ENCODE measurements at regions not wholly inside any gene's neighbourhood (a gene's known extent, or its start where the extent isn't known, plus 50 kb on each side); places are given as distances from the start of the nearest gene placed in this dataset.

DNA sequence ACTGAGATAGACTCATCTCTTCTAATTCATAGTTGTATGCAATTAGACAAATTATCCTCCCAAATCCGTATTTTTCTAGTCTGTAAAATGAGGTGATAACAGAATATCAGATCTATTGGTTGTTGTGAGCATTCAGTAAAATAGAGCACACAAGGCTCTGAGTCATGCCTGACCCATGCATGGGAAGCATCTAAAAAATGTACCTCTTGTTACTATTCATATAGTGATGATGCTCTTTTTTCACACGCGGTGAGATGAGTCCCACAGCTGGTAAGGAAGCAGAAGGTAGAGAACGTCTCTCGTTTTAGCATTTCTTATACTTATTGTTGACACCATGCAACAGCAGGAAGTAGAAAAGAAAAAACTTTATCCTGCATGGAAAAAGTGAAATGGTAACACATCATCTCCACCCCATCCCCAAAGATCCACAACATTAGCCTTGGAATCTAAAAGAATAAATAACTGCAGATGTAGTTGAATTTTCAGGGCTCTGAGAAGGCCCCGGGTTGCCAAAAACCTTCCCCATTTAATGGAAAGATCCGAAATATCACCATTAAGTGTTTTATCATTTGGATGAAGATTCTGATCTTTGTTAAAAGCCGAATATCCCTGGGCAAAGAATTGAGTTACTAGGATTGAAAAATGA lies 215.6 kb downstream of the TMEM114 start:
- DNase-seq (ENCODE audit: low spot score) = no peak

DNA sequence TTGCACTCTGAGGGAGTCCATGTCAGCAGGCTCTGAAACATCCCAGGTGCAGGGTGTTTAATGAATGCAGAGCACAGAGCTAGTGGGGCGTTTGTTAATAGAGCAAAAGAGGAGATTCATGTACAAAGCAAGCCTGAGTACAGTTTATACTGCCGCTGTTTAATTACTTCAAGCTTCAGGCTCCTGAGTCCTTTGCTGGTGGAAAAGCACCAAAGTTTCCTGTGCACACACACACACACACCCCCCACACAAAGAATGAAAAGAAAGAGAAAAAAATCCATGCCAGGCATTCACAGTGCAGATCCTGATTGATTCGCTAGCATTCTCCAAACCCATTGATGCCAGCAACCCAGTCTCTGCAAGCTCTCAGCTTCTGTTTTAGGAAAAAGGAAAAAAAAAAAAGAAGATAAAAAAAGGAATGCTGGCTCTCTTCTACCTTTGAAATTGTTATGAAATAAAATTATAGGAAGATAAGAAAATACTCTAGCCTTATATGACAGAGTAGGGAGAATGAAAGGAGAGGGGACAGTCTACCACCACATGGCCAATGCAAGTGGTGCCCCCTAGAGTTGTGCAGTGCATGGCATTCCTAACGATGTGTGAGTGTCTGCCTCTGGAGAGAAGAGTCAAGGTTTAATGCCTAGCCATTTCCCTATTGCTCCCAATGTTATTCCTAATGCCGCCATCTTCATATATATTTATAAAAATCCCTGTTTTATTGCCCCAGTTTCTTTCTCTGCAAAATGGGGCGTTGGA lies 216.5 kb downstream of the TMEM114 start:
- no peak for DNase-seq (ENCODE audit: low spot score)

- no peak for DNase-seq (ENCODE audit: low spot score)
Measured at GRCh38 chr16:8372141-8372540, 218.2 kb downstream of the TMEM114 start.

DNA sequence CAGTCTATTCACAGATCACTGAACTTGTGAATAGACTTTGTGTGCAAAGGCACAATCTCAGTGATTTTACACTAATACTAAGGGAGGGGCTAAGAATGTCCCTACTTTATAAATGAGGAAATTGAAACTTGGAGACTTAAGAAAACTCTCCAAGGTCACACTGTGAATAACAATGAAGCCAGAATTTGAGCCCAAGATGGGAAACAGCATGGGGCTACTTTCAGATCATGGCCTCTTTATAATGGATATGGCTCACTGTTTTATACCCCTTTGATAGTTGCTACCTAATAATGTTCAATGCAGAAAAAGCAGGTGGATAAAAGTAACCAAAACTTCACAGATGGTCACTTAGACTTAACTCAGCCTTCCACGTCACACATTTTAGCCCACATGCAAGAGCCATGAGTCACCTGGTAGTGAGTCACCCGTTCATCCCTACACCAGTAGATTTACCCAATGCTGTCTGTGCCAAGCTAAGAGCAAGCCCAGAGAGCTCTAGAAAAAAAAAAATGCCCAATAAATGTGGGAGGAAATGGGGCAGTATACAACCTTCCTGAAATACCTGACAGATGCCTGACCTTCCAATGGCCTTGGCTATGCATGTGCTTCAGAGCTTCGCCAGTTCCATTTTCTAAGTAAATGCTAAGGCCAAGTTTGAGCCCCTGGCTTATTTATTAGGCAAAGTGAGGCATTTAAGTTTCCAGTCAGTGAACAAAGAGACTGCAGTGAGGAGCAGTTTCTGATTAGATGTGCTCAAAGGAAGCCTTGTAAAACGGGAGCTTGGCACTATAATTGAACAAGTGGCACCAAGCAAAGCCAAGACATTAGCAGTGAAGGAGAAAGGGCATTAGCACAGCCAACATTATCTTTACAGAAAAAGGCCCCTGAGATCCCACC lies 219.7 kb downstream of the TMEM114 start:
- DNase-seq (ENCODE audit: low spot score) = no peak

DNA sequence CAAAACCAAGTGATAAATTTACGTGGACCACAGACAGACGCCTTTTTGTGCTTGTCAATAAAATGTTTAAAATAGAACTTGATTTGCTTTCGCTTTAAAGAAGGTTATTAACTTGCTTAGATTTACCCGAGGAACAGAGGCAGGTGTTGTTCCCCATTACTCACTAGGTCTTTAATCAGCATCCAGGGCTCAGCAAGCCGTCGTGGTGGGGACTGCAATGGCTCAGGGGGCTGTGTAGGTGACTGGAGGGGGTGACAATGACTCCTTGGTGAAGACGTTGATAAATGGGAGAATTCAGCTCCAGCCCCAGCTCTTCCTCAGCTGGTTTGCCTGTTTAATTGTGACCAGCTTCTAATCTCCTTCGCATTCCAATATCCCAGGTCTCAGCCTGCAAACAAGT lies 231.4 kb downstream of the TMEM114 start:
- DNase-seq (ENCODE audit: low spot score) = no peak

DNA sequence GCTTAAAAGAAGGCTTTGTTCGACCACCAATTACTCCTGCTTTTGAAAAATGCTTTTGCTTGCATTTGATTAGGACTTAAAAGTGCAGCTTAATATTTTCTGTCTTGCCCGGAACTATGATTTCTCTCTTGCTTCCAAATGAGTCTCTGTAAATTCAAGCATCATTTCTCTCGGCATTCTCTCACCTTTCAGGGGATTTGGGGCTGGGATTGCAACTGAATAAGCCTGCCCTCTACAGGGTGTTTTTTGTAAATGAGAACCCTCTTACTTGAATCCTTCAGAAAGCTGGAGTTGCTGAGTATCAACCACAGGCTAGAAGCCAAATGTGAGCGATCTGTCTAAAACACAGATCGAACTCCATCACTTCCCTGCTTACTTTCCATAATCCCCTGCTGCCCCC lies 234.6 kb downstream of the TMEM114 start:
- no peak for DNase-seq (ENCODE audit: low spot score)

DNA sequence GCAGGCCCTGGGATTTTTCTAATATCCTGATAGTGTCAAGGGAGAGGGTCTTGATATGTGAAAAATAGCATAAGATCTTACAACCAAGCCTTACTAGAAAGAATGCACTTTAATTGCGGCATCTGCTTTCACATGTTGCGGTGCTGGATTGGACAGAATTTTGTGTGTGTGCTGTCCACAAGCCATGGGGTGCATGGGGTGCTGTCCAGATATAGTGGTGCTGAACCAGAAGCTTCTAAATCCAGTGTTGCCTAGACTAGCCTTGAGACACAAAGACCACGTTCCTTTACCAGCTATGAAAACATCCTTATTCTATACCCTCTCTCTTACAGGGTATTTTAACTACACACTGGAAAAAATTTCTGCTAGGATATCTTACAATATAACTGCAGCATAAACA lies 244.0 kb downstream of the TMEM114 start:
- no peak for DNase-seq (ENCODE audit: low spot score)

GRCh38 chr16:8342276-8342675 lies 248.0 kb downstream of the TMEM114 start:
- DNase-seq (ENCODE audit: low spot score) = no peak

DNA sequence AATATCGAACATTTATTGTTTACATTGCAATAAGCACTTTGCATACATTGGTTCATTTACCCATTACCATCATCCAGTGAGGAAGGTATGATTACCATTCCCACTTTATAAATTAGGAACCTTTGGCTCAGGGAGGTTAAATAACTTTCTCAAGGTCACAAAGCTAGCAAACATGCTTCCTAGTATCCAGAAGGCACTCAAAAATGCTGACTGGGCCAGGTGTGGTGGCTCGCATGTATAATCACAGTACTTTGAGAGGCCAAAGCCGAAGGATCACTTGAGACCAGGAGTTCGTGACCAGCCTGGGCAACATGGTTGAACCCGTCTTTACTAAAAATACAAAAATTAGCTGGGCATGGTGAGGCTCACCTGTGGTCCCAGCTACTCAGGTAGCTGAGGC lies 259.6 kb downstream of the TMEM114 start:
- DNase-seq (ENCODE audit: low spot score) = no peak

GRCh38 chr16:8326232-8326631 lies 264.1 kb downstream of the TMEM114 start:
- DNase-seq (ENCODE audit: low spot score) = no peak

- no peak for DNase-seq (ENCODE audit: low spot score)
Measured at GRCh38 chr16:8323153-8323552, 267.2 kb downstream of the TMEM114 start.

GRCh38 chr16:8320131-8320530 lies 270.2 kb downstream of the TMEM114 start:
- no peak for DNase-seq (ENCODE audit: low spot score)

GRCh38 chr16:8310816-8311215 lies 279.5 kb downstream of the TMEM114 start:
- no peak for DNase-seq (ENCODE audit: low spot score)

GRCh38 chr16:8310323-8310722 lies 280.0 kb downstream of the TMEM114 start:
- no peak for DNase-seq (ENCODE audit: low spot score)

GRCh38 chr16:8305201-8305600 lies 285.1 kb downstream of the TMEM114 start:
- DNase-seq (ENCODE audit: low spot score) = no peak

GRCh38 chr16:8299635-8300034 lies 290.7 kb downstream of the TMEM114 start:
- DNase-seq (ENCODE audit: low spot score) = no peak

GRCh38 chr16:8295513-8296237 lies 294.6 kb downstream of the TMEM114 start:
- DNase-seq (ENCODE audit: low spot score) = no peak

- no peak for DNase-seq (ENCODE audit: low spot score)
Measured at GRCh38 chr16:8293413-8293812, 296.9 kb downstream of the TMEM114 start.

DNA sequence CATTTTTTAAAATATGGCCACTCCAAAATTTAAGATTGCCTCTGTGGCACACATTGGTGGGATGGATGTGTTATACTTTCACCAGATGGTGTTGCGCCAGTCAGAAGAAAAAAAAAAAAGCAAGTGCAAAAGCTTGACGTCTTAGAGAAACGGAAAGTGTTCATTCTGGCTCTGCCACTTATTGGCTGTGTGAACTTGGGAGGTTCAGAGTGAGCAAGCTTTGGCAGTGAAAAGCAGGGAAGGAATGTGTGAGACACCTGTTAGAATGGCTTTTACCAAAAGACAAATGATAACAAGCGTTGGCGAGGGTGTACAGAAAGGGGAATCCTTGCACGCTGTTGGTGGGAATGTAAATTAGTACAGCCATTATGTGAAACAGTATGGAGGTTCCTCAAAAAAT lies 298.0 kb downstream of the TMEM114 start:
- no peak for DNase-seq (ENCODE audit: low spot score)

DNA sequence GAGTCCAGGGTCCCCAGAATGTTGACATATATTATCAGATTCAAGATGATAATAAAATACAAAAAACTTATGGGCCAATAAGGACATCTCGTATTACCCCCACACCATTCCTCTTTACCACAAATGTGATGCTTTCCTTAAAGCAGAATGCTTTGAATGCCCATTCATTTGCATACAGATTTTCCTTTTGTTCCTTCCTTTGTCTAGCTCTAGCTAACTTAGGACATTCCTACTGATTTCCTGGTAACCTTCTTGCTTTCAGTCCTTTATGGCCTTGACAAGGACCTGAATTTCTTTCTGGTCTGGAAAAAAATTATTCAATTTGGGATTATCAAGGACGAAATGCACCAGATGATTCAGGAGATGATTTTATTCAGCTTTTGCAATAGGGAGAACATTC lies 304.0 kb downstream of the TMEM114 start:
- no peak for DNase-seq (ENCODE audit: low spot score)

DNA sequence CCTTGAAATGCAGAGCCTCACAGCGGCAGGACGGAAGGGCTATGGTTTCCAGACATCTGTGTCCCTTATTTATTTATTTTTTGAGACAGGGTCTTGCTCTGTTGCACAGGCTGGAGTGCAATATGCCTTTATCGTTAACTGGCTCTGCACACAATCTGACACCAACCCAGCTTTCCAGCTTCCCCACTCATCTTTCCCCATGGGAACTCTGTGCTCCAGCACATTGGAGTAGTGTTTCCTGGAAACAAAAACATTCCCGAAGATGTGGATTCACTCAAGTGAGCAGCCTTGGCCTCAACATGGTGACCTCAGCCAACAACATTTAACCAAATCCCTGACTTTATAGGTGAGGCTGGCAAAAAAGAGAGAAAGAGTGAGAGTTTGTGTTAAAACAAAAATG lies 307.1 kb downstream of the TMEM114 start:
- no peak for DNase-seq (ENCODE audit: low spot score)

- no peak for DNase-seq (ENCODE audit: low spot score)
Measured at GRCh38 chr16:8278031-8278580, 312.2 kb downstream of the TMEM114 start.

Measured in AG08396 (cell line).